GM06990 (cell line): ENCODE measurements at regions not wholly inside any gene's neighbourhood (a gene's known extent, or its start where the extent isn't known, plus 50 kb on each side); places are given as distances from the start of the nearest gene placed in this dataset.

Experiments used
- DNase-seq: peaks from one replicate; pipeline ENCODE4 v3.0.0-alpha.2; 2011; ENCODE audit not compliant: insufficient read length; ENCODE audit errors: extremely low read depth
- H3K27me3 ChIP-seq: replicated peaks from 2 replicates; pipeline ENCODE4 v1.6.0; 2011; ENCODE audit warnings: low read length; ENCODE audit not compliant: control insufficient read depth, insufficient read depth
- H3K36me3 ChIP-seq: 2 replicates; pipeline ENCODE4 v1.5.1; 2011; ENCODE audit warnings: low read length; ENCODE audit not compliant: control insufficient read depth, insufficient read depth
- H3K4me3 ChIP-seq: replicated peaks from 2 replicates; pipeline ENCODE4 v1.5.1; 2011; ENCODE audit warnings: low read depth, mild to moderate bottlenecking, control low read depth, low read length
- CTCF ChIP-seq: IDR thresholded peaks from 2 replicates; pipeline ENCODE4 v1.5.1; 2011; ENCODE audit warnings: low read length, control low read depth, mild to moderate bottlenecking, inconsistent platforms; ENCODE audit not compliant: insufficient read depth, poor library complexity, severe bottlenecking

- Histone ChIP-seq H3K4me3 (no peak overlapping the region), H3K36me3 (no peaks in the 10 kb centered on the region), H3K27me3 (no peaks in the 10 kb centered on the region)
- no peak for DNase-seq
- no peak for TF ChIP-seq CTCF
Measured at GRCh38 chr2:78895022-78895421, 130.5 kb upstream of the REG3G start.

GRCh38 chr2:78896536-78896935 lies 129.0 kb upstream of the REG3G start:
- Histone ChIP-seq H3K27me3 (no peaks in the 10 kb centered on the region), H3K36me3 (no peaks in the 10 kb centered on the region), H3K4me3 (no peak overlapping the region)
- TF ChIP-seq CTCF, result no peak
- no peak for DNase-seq

GRCh38 chr2:78907089-78907488 lies 118.4 kb upstream of the REG3G start:
- H3K4me3 ChIP-seq, result no peak overlapping the region
- no peaks in the 10 kb centered on the region for H3K27me3 ChIP-seq
- DNase-seq, result no peak
- TF ChIP-seq CTCF, result no peak
- no peaks in the 10 kb centered on the region for H3K36me3 ChIP-seq

GRCh38 chr2:78908973-78909372 lies 116.5 kb upstream of the REG3G start:
- TF ChIP-seq CTCF, result no peak
- DNase-seq, result no peak
- no peaks in the 10 kb centered on the region for H3K27me3 ChIP-seq
- no peak overlapping the region for H3K4me3 ChIP-seq
- H3K36me3 ChIP-seq, result no peaks in the 10 kb centered on the region

GRCh38 chr2:78910376-78910775 lies 115.1 kb upstream of the REG3G start:
- Histone ChIP-seq H3K4me3 (no peak overlapping the region), H3K36me3 (no peaks in the 10 kb centered on the region), H3K27me3 (no peaks in the 10 kb centered on the region)
- no peak for DNase-seq
- no peak for TF ChIP-seq CTCF

GRCh38 chr2:78913257-78913656 lies 112.2 kb upstream of the REG3G start:
- H3K27me3 ChIP-seq, result no peaks in the 10 kb centered on the region
- no peaks in the 10 kb centered on the region for H3K36me3 ChIP-seq
- DNase-seq, result no peak
- TF ChIP-seq CTCF, result no peak
- no peak overlapping the region for H3K4me3 ChIP-seq
